OCI-LY1 (cell line): ENCODE measurements at regions not wholly inside any gene's neighbourhood (a gene's known extent, or its start where the extent isn't known, plus 50 kb on each side); places are given as distances from the start of the nearest gene placed in this dataset.

Experiments used
- H2AFZ ChIP-seq: fragments of 200-600 bp; sonication (generic), shearing (Covaris generic); 2 replicates; pipeline ENCODE4 v1.6.0; 2014; ENCODE audit warnings: antibody characterized with exemption, mild to moderate bottlenecking, low read length
- H3F3A ChIP-seq: fragments of 200-600 bp; sonication (generic), shearing (Covaris generic); 2 replicates; pipeline ENCODE4 v1.6.0; 2014; ENCODE audit warnings: mild to moderate bottlenecking, antibody characterized with exemption, low read length, moderate library complexity; ENCODE audit not compliant: insufficient read depth
- H3K27ac ChIP-seq: fragments of 200-600 bp; sonication (generic); 2 replicates; pipeline ENCODE4 v1.5.1; 2014; ENCODE audit warnings: low read length, mixed run types, mild to moderate bottlenecking, low read depth; ENCODE audit not compliant: poor library complexity, severe bottlenecking
- H3K27me3 ChIP-seq: fragments of 200-600 bp; sonication (generic); 2 replicates; pipeline ENCODE4 v1.6.0; 2014; ENCODE audit warnings: antibody characterized with exemption, mild to moderate bottlenecking, low read length, moderate library complexity; ENCODE audit not compliant: insufficient read depth
- H3K36me3 ChIP-seq: fragments of 200-600 bp; sonication (generic); 2 replicates; pipeline ENCODE4 v1.6.1; 2014; ENCODE audit warnings: mild to moderate bottlenecking, antibody characterized with exemption, low read length, moderate library complexity, mixed read lengths; ENCODE audit not compliant: insufficient read depth
- H3K4me1 ChIP-seq: fragments of 200-600 bp; sonication (generic); 2 replicates; pipeline ENCODE4 v1.5.1; 2014; ENCODE audit warnings: mild to moderate bottlenecking, low read length, moderate library complexity; ENCODE audit not compliant: insufficient read depth, severe bottlenecking
- H3K4me2 ChIP-seq: fragments of 200-600 bp; sonication (generic), shearing (Covaris generic); 2 replicates; pipeline ENCODE4 v1.6.1; 2014; ENCODE audit warnings: low read length
- H3K4me3 ChIP-seq: fragments of 200-600 bp; sonication (generic); 2 replicates; pipeline ENCODE4 v1.5.1; 2014; ENCODE audit warnings: low read length, low read depth, mild to moderate bottlenecking, mixed read lengths; ENCODE audit not compliant: poor library complexity, severe bottlenecking
- H3K79me2 ChIP-seq: fragments of 200-600 bp; shearing (Covaris generic); 2 replicates; pipeline ENCODE4 v1.6.1; 2016; ENCODE audit warnings: mixed run types, low read length, mixed read lengths; ENCODE audit not compliant: insufficient read depth
- H3K9ac ChIP-seq: fragments of 200-600 bp; sonication (generic), shearing (Covaris generic); 2 replicates; pipeline ENCODE4 v1.6.1; 2014; ENCODE audit warnings: mild to moderate bottlenecking, low read length, mixed read lengths
- H3K9me2 ChIP-seq: fragments of 200-600 bp; sonication (generic), shearing (Covaris generic); 2 replicates; pipeline ENCODE4 v1.6.1; 2014; ENCODE audit warnings: low read depth, mild to moderate bottlenecking, low read length, mixed read lengths
- H3K9me3 ChIP-seq: fragments of 200-600 bp; shearing (Covaris generic); 2 replicates; pipeline ENCODE4 v1.6.1; 2014; ENCODE audit warnings: low read length, mixed read lengths
- H4K20me1 ChIP-seq: fragments of 200-600 bp; sonication (generic), shearing (Covaris generic); 2 replicates; pipeline ENCODE4 v1.6.0; 2016; ENCODE audit warnings: mild to moderate bottlenecking, low read length; ENCODE audit not compliant: insufficient read depth
- CTCF ChIP-seq: fragments of 200-600 bp; sonication (generic), shearing (Covaris generic); IDR thresholded peaks from 2 replicates; pipeline ENCODE4 v1.5.1; 2017; ENCODE audit warnings: mild to moderate bottlenecking, antibody characterized with exemption, low read length, moderate library complexity, mixed read lengths
- EZH2 ChIP-seq: fragments of 200-600 bp; sonication (generic), shearing (Covaris generic); IDR thresholded peaks from 2 replicates; pipeline ENCODE4 v1.8.0; 2017; ENCODE audit warnings: borderline replicate concordance, mixed run types, mild to moderate bottlenecking, antibody characterized with exemption, low read length, moderate library complexity, mixed read lengths

- no peaks in the 10 kb centered on the region for H3F3A ChIP-seq
These were observed 251.4 kb upstream of the CLEC14A start for GRCh38 chr14:38507299-38507698.

GRCh38 chr14:38505973-38506249, 250.0 kb upstream of the CLEC14A start:
- Histone ChIP-seq H3K36me3 (no peaks in the 10 kb centered on the region), H3F3A (no peaks in the 10 kb centered on the region), H3K27me3 (no peaks in the 10 kb centered on the region), H2AFZ (no peak overlapping the region), H3K4me1 (no peaks in the 10 kb centered on the region), H3K9me2 (no peaks in the 10 kb centered on the region), H3K9me3 (no peaks in the 10 kb centered on the region), H3K79me2 (no peaks in the 10 kb centered on the region), H3K4me2 (no peak overlapping the region), H3K27ac (no peak overlapping the region), H3K4me3 (no peak overlapping the region), H4K20me1 (no peaks in the 10 kb centered on the region), H3K9ac (no peak overlapping the region)
- no peak for TF ChIP-seq EZH2
- TF ChIP-seq CTCF: no peak

More at GRCh38 chr14:38507299-38507698, 251.4 kb upstream of the CLEC14A start:
- Histone ChIP-seq H3K79me2 (no peaks in the 10 kb centered on the region), H3K27ac (no peak overlapping the region), H3K9me3 (no peaks in the 10 kb centered on the region), H3K27me3 (no peaks in the 10 kb centered on the region), H3K4me3 (no peak overlapping the region), H3K4me2 (no peak overlapping the region), H2AFZ (no peak overlapping the region), H3K4me1 (no peaks in the 10 kb centered on the region), H3K36me3 (no peaks in the 10 kb centered on the region), H4K20me1 (no peaks in the 10 kb centered on the region), H3K9ac (no peak overlapping the region), H3K9me2 (no peaks in the 10 kb centered on the region)
- TF ChIP-seq CTCF (no peak), EZH2 (no peak)

GRCh38 chr14:38505221-38505972, 249.5 kb upstream of the CLEC14A start:
- H3K4me3 ChIP-seq: no peak overlapping the region
- no peaks in the 10 kb centered on the region for H3K4me1 ChIP-seq
- H2AFZ ChIP-seq: no peak overlapping the region
- no peaks in the 10 kb centered on the region for H3K79me2 ChIP-seq
- no peaks in the 10 kb centered on the region for H3K9me3 ChIP-seq
- no peaks in the 10 kb centered on the region for H4K20me1 ChIP-seq
- no peaks in the 10 kb centered on the region for H3K9me2 ChIP-seq
- H3K9ac ChIP-seq: no peak overlapping the region
- no peaks in the 10 kb centered on the region for H3K27me3 ChIP-seq
- no peak overlapping the region for H3K4me2 ChIP-seq
- no peaks in the 10 kb centered on the region for H3K36me3 ChIP-seq
- no peak overlapping the region for H3K27ac ChIP-seq
- H3F3A ChIP-seq: no peaks in the 10 kb centered on the region
- no peak for TF ChIP-seq CTCF
- TF ChIP-seq EZH2: no peak
